Hepatocyte (in vitro differentiated cells): ENCODE measurements at regions not wholly inside any gene's neighbourhood (a gene's known extent, or its start where the extent isn't known, plus 50 kb on each side); places are given as distances from the start of the nearest gene placed in this dataset.

Experiments used
- DNase-seq: peaks from one replicate; pipeline ENCODE4 v3.0.0-alpha.2; 2016; ENCODE audit warnings: low spot score
- H2AFZ ChIP-seq: fragments of 200-600 bp; sonication (generic); 2 replicates; pipeline ENCODE4 v1.6.0; 2016; ENCODE audit warnings: antibody characterized with exemption, mild to moderate bottlenecking
- H3K27ac ChIP-seq: fragments of 200-600 bp; sonication (generic); 2 replicates; pipeline ENCODE4 v1.5.1; 2016; ENCODE audit warnings: mild to moderate bottlenecking
- H3K27me3 ChIP-seq: fragments of 200-600 bp; sonication (generic); 2 replicates; pipeline ENCODE4 v1.6.1; 2016
- H3K36me3 ChIP-seq: fragments of 200-600 bp; sonication (generic); replicated peaks from 2 replicates; pipeline ENCODE4 v1.5.1; 2016; ENCODE audit warnings: low read depth; ENCODE audit not compliant: insufficient read depth
- H3K4me1 ChIP-seq: fragments of 200-600 bp; sonication (generic); 2 replicates; pipeline ENCODE4 v1.5.1; 2016; ENCODE audit warnings: mild to moderate bottlenecking, moderate library complexity; ENCODE audit not compliant: insufficient read depth
- H3K4me2 ChIP-seq: fragments of 200-600 bp; sonication (generic); 2 replicates; pipeline ENCODE4 v1.6.0; 2016
- H3K4me3 ChIP-seq: fragments of 200-600 bp; sonication (generic); 2 replicates; pipeline ENCODE4 v1.5.1; 2016; ENCODE audit warnings: mild to moderate bottlenecking
- H3K79me2 ChIP-seq: fragments of 200-600 bp; sonication (generic); 2 replicates; pipeline ENCODE4 v1.6.0; 2017; ENCODE audit warnings: mild to moderate bottlenecking
- H3K9me2 ChIP-seq: fragments of 200-600 bp; sonication (generic); replicated peaks from 2 replicates; pipeline ENCODE4 v1.6.0; 2017; ENCODE audit warnings: mild to moderate bottlenecking; ENCODE audit not compliant: insufficient read depth
- H3K9me3 ChIP-seq: fragments of 200-600 bp; sonication (generic); 2 replicates; pipeline ENCODE4 v1.5.1; 2016; ENCODE audit warnings: low read depth, mild to moderate bottlenecking
- H4K20me1 ChIP-seq: fragments of 200-600 bp; sonication (generic); 2 replicates; pipeline ENCODE4 v1.6.0; 2016; ENCODE audit warnings: mild to moderate bottlenecking; ENCODE audit not compliant: insufficient read depth, poor library complexity, severe bottlenecking
- EZH2 ChIP-seq: fragments of 200-600 bp; sonication (generic); IDR thresholded peaks from 2 replicates; pipeline ENCODE4 v1.6.1; 2016; ENCODE audit warnings: antibody characterized with exemption, mild to moderate bottlenecking, borderline replicate concordance
- EZH2phosphoT487 ChIP-seq: fragments of 200-600 bp; sonication (generic); IDR thresholded peaks from one replicate; pipeline ENCODE4 v1.6.1; 2018; ENCODE audit warnings: antibody characterized with exemption, mild to moderate bottlenecking, low read depth, moderate library complexity; ENCODE audit not compliant: unreplicated experiment, severe bottlenecking
- WGBS: methylation state at CpG from one replicate; pipeline ENCODE4 v1.1.6; 2016; ENCODE audit warnings: low lambda C conversion rate; ENCODE audit errors: missing lambda C conversion rate; 5-methylcytosine and 5-hydroxymethylcytosine counted together
- TF ChIP-seq, protein P1 (sequence below): fragments of 200-600 bp; sonication (generic); IDR thresholded peaks from 2 replicates; pipeline ENCODE4 v1.5.1; 2016; ENCODE audit warnings: antibody characterized with exemption, mild to moderate bottlenecking; ENCODE audit not compliant: poor library complexity

DNA sequence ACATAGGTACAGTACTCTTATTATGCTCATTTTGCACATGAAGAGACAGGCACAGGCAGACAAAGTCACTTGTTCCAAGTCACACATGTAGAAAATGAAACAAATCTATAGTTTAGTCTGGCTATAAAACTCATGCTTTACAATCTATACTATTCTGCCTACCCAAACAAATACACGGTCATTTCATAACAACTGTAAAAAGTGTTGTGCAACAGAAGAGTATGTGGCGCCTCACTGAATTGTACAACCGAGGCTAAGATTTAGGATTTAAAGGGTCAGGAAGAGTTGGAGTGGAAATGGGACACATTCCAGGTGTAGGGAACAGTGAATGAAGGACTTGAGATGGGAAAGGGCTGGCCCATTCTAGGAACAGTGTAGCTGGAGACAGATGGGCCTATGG, 82.9 kb upstream of the TRIO start:
- WGBS, result 83% methylated on average over 3 of the region's 3 CpGs
- H3K9me3 ChIP-seq, result no peaks in the 10 kb centered on the region

DNA sequence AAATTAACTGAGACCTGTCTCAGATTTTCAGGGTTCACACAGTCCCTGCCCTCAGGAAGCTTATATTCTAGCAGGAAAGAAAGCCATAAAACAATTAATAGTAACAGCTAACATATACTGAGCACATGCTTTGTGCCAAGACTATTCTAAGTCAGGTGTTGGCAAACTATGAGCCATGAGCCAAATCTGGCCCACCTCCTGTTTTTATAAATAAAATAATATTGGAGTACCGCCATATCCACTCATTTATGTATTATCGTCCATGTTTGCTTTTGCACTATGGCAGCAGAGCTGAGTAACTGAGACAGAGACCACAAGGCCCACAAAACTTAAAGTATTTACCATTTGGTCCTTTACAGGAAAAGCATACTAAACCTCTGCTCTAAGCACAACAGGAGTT, 83.3 kb upstream of the TRIO start:
- no peaks in the 10 kb centered on the region for H3K27me3 ChIP-seq
- H3K4me2 ChIP-seq, result no peak overlapping the region
- TF ChIP-seq, protein P1, sequence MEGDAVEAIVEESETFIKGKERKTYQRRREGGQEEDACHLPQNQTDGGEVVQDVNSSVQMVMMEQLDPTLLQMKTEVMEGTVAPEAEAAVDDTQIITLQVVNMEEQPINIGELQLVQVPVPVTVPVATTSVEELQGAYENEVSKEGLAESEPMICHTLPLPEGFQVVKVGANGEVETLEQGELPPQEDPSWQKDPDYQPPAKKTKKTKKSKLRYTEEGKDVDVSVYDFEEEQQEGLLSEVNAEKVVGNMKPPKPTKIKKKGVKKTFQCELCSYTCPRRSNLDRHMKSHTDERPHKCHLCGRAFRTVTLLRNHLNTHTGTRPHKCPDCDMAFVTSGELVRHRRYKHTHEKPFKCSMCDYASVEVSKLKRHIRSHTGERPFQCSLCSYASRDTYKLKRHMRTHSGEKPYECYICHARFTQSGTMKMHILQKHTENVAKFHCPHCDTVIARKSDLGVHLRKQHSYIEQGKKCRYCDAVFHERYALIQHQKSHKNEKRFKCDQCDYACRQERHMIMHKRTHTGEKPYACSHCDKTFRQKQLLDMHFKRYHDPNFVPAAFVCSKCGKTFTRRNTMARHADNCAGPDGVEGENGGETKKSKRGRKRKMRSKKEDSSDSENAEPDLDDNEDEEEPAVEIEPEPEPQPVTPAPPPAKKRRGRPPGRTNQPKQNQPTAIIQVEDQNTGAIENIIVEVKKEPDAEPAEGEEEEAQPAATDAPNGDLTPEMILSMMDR, result no peak
- no peak for TF ChIP-seq EZH2
- TF ChIP-seq EZH2phosphoT487, result no peak
- 97% methylated on average over 2 of the region's 2 CpGs for WGBS
- H3K27ac ChIP-seq, result no peak overlapping the region
- no peak overlapping the region for H3K4me3 ChIP-seq
- H2AFZ ChIP-seq, result no peak overlapping the region
- DNase-seq, result no peak
- no peaks in the 10 kb centered on the region for H3K79me2 ChIP-seq
- H3K36me3 ChIP-seq, result no peaks in the 10 kb centered on the region
- H4K20me1 ChIP-seq, result no peaks in the 10 kb centered on the region
- no peaks in the 10 kb centered on the region for H3K9me2 ChIP-seq
- H3K9me3 ChIP-seq, result no peaks in the 10 kb centered on the region
- H3K4me1 ChIP-seq, result no peaks in the 10 kb centered on the region

More for the DNA sequence above, 82.9 kb upstream of the TRIO start:
- no peaks in the 10 kb centered on the region for H3K36me3 ChIP-seq
- no peaks in the 10 kb centered on the region for H3K4me1 ChIP-seq
- DNase-seq, result no peak
- TF ChIP-seq, protein P1, result no peak
- TF ChIP-seq EZH2 (no peak), EZH2phosphoT487 (no peak)
- H2AFZ ChIP-seq, result no peak overlapping the region
- H3K4me3 ChIP-seq, result no peak overlapping the region
- no peaks in the 10 kb centered on the region for H3K27me3 ChIP-seq
- H3K79me2 ChIP-seq, result no peaks in the 10 kb centered on the region
- no peak overlapping the region for H3K4me2 ChIP-seq
- H3K27ac ChIP-seq, result no peak overlapping the region
- no peaks in the 10 kb centered on the region for H4K20me1 ChIP-seq
- no peaks in the 10 kb centered on the region for H3K9me2 ChIP-seq

DNA sequence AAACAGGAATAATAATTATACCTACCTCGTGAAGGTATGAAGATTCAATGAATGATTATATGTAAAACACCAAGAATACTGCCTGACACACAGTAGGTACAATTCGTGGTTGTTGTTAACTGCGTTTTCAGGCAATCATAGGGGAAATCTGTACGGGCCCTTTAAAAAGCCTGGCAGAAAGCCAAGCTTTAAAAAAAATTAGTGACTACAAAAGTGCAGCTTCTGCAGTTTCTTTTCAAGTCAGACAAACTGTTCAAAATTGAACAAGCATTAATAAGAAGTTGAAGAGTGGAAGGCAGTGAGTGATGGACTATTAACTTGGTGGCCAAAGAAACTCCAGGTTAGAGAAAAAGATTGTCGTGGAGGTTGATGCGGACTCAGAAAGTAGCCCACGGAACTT, 85.9 kb upstream of the TRIO start:
- TF ChIP-seq EZH2 (no peak), EZH2phosphoT487 (no peak)
- TF ChIP-seq, protein P1, result no peak
- H3K4me1 ChIP-seq, result no peaks in the 10 kb centered on the region
- no peak overlapping the region for H3K27ac ChIP-seq
- no peaks in the 10 kb centered on the region for H3K9me3 ChIP-seq
- 80% methylated on average over 7 of the region's 7 CpGs for WGBS
- H4K20me1 ChIP-seq, result no peaks in the 10 kb centered on the region
- H3K79me2 ChIP-seq, result no peaks in the 10 kb centered on the region
- H3K36me3 ChIP-seq, result no peaks in the 10 kb centered on the region
- no peak for DNase-seq
- H2AFZ ChIP-seq, result no peak overlapping the region
- no peaks in the 10 kb centered on the region for H3K27me3 ChIP-seq
- no peak overlapping the region for H3K4me2 ChIP-seq
- H3K9me2 ChIP-seq, result no peaks in the 10 kb centered on the region
- H3K4me3 ChIP-seq, result no peak overlapping the region

DNA sequence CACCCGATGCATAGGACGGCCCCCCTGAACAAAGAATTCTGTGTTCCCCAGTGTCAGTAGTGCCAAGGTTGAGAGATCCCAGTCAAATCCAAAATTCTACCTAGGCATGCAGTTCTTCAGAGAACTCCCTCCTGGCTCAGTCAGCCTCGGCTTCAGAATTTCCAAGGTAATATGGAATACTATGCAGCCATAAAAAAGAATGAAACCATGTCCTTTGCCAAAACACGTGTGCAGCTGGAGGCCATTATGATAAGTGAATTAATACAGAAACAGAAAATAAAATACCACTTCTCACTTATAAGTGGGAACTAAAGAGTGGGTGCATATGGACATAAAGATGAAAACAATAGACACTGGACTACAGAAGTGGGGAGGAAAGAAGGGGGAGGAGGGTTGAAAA, 87.1 kb upstream of the TRIO start:
- no peaks in the 10 kb centered on the region for H3K27me3 ChIP-seq
- no peaks in the 10 kb centered on the region for H3K4me1 ChIP-seq
- no peaks in the 10 kb centered on the region for H3K79me2 ChIP-seq
- no peaks in the 10 kb centered on the region for H3K36me3 ChIP-seq
- no peak overlapping the region for H3K4me3 ChIP-seq
- H3K27ac ChIP-seq, result no peak overlapping the region
- WGBS, result 98% methylated on average over 4 of the region's 4 CpGs
- no peaks in the 10 kb centered on the region for H3K9me3 ChIP-seq
- H2AFZ ChIP-seq, result no peak overlapping the region
- TF ChIP-seq EZH2 (no peak), EZH2phosphoT487 (no peak)
- TF ChIP-seq, protein P1, result no peak
- no peak overlapping the region for H3K4me2 ChIP-seq
- no peak for DNase-seq
- H3K9me2 ChIP-seq, result no peaks in the 10 kb centered on the region
- no peaks in the 10 kb centered on the region for H4K20me1 ChIP-seq
